ENCODE measurements at regions not wholly inside any gene's neighbourhood (a gene's known extent, or its start where the extent isn't known, plus 50 kb on each side); places are given as distances from the start of the nearest gene placed in this dataset.
A peak's percentile ranks its signal among the peaks of the same experiment; 100 is the strongest.

GRCh38 chr2:146321175-146321574, 1523.7 kb upstream of the ACVR2A start:
- FAIRE-seq (no peak), DNase-seq (ENCODE audit: insufficient read length, low spot score) (no peak)

- DNase-seq (ENCODE audit: insufficient read length, low spot score) = no peak
These were observed 1526.9 kb upstream of the ACVR2A start for GRCh38 chr2:146317959-146318358.

GRCh38 chr2:146312899-146313298, 1531.9 kb upstream of the ACVR2A start:
- no peak for FAIRE-seq
- no peak for DNase-seq (ENCODE audit: insufficient read length, low spot score)

More at GRCh38 chr2:146317959-146318358, 1526.9 kb upstream of the ACVR2A start:
- no peak for FAIRE-seq

GRCh38 chr2:146305164-146305563, 1539.7 kb upstream of the ACVR2A start:
- FAIRE-seq (no peak), DNase-seq (ENCODE audit: insufficient read length, low spot score) (no peak)

GRCh38 chr2:146301287-146301686, 1543.5 kb upstream of the ACVR2A start:
- DNase-seq (ENCODE audit: insufficient read length, low spot score) (no peak), FAIRE-seq (no peak)

DNA sequence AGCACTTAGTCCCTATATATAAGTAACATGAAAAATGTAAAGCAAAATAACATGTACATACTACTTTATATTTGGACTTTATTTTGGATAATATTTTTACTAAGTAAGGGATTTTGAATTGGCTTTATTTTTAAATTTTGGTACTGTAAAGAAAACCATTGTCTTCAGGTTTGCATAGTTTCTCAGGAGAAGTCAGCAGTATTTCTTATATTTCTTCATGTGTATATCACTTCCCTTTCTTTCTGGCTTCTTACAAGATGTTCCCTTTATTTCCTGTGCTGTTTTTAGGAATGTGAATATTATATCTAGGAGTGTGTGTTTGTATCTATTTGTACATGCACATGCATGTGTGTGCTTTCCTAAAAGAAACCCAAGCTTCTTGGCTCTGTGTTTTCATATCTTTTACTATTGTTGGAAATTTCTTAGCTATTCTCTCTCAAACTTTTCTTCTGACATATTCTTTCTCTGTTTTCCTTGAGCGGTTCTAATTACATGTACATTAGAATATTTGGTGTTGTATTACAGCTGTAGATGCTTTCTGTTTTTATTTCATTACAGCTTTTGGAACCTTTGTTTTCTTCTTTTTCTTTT, 1549.7 kb upstream of the ACVR2A start:
- no peak for FAIRE-seq
- DNase-seq (ENCODE audit: insufficient read length, low spot score) = peak; percentile 4

DNA sequence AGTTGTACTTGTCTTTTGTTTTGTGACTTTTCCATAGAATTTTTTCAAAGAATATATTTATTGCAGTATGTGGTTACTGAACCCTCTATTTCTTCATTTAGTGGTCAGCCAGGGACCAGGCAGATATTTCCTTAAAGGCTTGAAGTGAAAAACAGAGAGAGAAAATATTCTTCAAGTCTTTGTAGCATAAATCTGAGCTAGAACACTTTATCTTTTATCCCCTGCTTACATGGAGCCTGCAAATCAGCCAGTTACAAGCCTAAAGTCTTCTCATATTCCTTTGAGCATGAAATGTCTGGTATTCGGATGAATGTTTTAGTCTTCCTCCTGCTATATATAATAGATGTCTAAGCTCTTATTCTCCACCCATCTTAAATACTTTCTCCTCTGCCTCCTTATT, 1557.5 kb upstream of the ACVR2A start:
- DNase-seq (ENCODE audit: insufficient read length, low spot score) (no peak), FAIRE-seq (no peak)

- FAIRE-seq = no peak
- DNase-seq (ENCODE audit: insufficient read length, low spot score) = no peak
These were observed 1565.9 kb upstream of the ACVR2A start for GRCh38 chr2:146278881-146279280.

- FAIRE-seq (no peak), DNase-seq (ENCODE audit: insufficient read length, low spot score) (no peak)
These were observed 1573.5 kb upstream of the ACVR2A start for GRCh38 chr2:146271131-146271831.

GRCh38 chr2:146270618-146271017, 1574.2 kb upstream of the ACVR2A start:
- FAIRE-seq = no peak
- no peak for DNase-seq (ENCODE audit: insufficient read length, low spot score)

DNA sequence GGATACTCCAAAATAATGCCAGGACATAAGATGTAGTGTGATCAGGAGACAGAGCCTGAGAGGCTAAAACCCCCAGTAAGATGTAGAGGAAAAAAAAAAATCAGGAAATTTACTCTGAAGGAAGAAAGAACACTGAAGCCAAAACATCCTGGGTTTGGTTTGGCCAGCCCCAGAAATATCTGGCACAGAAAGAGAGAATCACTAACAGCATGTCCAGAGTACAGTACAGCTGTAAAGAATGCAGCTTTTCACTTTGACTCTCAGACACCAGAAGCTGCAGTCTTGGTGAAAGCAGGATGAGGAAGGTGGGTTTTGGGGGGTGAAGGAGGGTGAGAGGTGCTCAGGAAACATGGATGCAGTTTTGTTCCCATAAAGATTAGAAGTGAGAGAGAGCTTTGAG, 1577.7 kb upstream of the ACVR2A start:
- FAIRE-seq = no peak

DNA sequence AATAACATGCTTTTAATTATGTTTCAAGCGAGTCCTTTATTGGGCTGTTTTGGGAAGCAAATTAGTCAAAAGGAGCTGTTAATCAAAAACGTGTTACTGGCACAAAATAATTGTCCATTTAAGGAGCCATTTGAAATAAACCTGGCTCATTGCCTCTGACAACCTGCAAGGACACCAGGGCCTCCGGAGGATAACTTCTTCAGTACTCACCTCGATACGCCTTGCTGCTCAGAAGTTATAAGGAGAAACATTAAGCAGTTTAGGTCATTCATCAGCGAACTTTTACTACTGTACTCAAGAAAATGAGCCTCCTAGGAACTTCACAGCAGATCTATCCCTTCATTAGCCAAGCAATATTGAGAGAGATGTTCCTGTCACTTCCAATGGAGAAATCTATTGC, 1579.2 kb upstream of the ACVR2A start:
- FAIRE-seq = no peak

More for the DNA sequence above, 1577.7 kb upstream of the ACVR2A start:
- no peak for DNase-seq (ENCODE audit: insufficient read length, low spot score)

DNA sequence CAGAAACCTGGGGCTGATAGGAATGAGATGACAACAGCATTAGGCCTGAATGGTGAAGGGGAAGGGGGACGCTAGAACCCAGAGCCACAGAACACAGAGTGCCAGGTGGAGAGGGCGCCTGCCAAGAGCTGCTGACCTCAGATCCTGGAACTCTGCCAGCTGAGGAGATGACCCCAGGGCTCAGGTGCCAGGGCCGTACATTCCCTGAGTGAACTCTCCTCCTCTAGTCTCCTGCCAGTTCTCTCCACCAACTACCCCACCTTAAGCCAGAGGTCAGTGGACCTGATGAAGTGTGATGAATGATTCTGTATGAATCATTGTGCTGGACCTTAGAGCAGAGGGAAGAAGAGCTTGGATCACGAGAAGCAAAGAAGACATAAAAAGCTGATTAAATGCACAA, 1582.2 kb upstream of the ACVR2A start:
- FAIRE-seq (no peak), DNase-seq (ENCODE audit: insufficient read length, low spot score) (no peak)

More for the DNA sequence above, 1579.2 kb upstream of the ACVR2A start:
- no peak for DNase-seq (ENCODE audit: insufficient read length, low spot score)

- FAIRE-seq (no peak), DNase-seq (ENCODE audit: insufficient read length, low spot score) (no peak)
These were observed 1584.3 kb upstream of the ACVR2A start for GRCh38 chr2:146260551-146260950.

GRCh38 chr2:146259816-146260215, 1585.0 kb upstream of the ACVR2A start:
- DNase-seq (ENCODE audit: insufficient read length, low spot score) (no peak), FAIRE-seq (no peak)

GRCh38 chr2:146258071-146258470, 1586.8 kb upstream of the ACVR2A start:
- no peak for DNase-seq (ENCODE audit: insufficient read length, low spot score)
- no peak for FAIRE-seq

- DNase-seq (ENCODE audit: insufficient read length, low spot score) (no peak), FAIRE-seq (no peak)
These were observed 1592.7 kb upstream of the ACVR2A start for GRCh38 chr2:146252119-146252518.

DNA sequence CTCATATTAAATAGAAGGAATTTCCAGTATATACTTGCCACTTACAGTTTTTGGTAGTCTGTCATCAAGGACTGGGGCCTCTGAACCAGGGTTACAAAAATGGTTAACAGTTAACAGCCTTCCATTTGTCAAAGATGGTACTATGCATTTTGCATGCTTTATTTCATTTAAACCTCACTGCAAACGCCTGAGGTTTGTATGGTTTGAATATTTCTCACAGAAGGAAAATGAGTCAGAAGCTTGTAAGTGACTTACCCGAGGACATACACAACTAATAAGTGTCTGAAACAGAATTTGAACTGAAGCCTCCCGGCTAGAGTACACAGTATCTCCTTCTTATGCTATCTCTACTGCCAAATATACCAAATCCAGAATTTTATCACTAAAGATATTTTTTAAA, 1593.5 kb upstream of the ACVR2A start:
- DNase-seq (ENCODE audit: insufficient read length, low spot score) = no peak
- no peak for FAIRE-seq

DNA sequence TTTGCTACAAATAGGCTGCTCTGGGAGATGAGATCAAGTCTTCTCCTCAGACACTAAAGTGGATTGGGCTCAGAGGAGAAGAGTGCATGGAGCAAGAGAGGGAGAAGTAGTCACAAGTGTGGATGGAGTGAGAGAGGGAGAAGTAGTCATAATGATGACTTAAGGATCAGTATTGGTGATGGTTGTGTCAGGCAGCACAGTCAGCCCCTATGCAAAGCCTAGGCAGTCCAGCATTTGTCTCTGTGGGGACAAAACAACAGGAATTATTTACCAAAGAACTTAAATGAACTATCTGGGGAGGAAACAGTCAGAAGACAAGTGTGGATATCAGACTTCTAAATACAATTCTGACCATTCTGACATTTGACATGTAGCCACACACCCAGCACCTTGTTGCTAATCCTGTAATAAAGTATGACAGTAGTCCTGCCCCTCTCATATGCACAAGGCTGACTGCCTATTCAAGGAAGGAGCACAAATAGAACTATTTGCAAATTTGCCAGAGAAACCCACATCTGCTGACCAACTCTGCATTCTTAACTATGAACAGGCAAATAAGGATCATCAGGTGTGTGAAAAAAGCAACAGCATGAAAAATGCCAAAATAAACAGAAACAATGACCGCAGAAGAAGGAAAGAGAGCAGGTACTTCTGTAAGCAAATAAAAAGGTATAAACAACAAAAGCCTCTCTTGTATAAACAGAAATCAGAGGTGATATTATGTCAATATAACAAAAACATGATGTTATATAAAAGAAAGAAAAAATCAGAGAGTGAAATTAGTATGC, 1597.9 kb upstream of the ACVR2A start:
- FAIRE-seq = no peak

GRCh38 chr2:146246002-146246735, 1598.7 kb upstream of the ACVR2A start:
- FAIRE-seq (no peak), DNase-seq (ENCODE audit: insufficient read length, low spot score) (peak; percentile 19)

More for the DNA sequence above, 1597.9 kb upstream of the ACVR2A start:
- DNase-seq (ENCODE audit: insufficient read length, low spot score) = no peak

GRCh38 chr2:146244830-146245229, 1600.0 kb upstream of the ACVR2A start:
- FAIRE-seq = no peak
- DNase-seq (ENCODE audit: insufficient read length, low spot score) = no peak

Data from HTR-8/SVneo (cell line).